ENCODE measurements at regions not wholly inside any gene's neighbourhood (a gene's known extent, or its start where the extent isn't known, plus 50 kb on each side); places are given as distances from the start of the nearest gene placed in this dataset.

DNA sequence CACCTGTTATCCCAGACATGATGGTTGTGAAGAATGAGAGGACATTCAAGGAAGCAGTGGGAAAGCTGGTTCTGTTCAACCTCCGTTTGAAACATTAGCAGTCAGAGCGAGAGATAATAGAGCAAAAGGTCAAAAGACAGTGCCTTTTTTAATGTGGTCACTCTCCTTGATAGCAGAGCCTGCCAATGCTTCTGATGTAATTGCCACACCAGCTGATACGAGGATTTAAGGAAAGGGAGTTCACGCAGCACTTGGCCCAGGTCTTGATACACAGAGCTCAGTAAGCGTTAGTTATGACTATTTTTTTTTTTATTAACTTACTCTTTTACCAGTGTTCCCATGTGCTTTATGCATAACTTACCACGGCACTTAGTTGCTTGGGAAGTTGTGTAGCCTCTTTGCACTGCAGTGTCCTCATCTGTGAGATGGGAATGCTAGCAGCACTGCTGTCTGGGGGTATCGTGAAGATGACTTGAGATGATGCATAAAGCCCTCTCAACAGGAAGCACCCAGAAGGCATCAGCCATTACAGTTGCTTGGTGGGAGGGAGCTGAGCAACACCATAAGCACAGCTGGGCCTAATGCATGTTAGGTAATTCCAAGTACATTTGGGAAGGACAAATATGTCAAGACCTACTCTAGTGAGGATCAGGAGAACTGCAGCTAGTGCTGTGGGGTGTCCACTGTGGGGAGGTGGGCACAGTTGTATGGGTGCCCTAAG lies 123.3 kb upstream of the RASGRP1 start:
- H3K4me3 Mint-ChIP-seq (ENCODE audit: unreplicated experiment) = no peak overlapping the region
- BruUV-seq (replicated peaks) = no TSS peak
- Histone ChIP-seq H3K4me1 (no peaks in the 10 kb centered on the region), H3K4me3 (ENCODE audit: low read depth, low read length) (no peak overlapping the region), H3K27me3 (replicated peaks; ENCODE audit: control insufficient read depth, insufficient read depth, low read length) (no peaks in the 10 kb centered on the region), H3K9me3 (no peaks in the 10 kb centered on the region), H3K36me3 (ENCODE audit: control insufficient read depth, insufficient read depth, low read length) (no peaks in the 10 kb centered on the region)
- H3K36me3 Mint-ChIP-seq (ENCODE audit: insufficient read depth, unreplicated experiment) = no peaks in the 10 kb centered on the region
- no peaks in the 10 kb centered on the region for H3K27me3 Mint-ChIP-seq (ENCODE audit: insufficient read depth, unreplicated experiment)
- H3K27ac Mint-ChIP-seq (ENCODE audit: unreplicated experiment) = no peak overlapping the region
- CTCF ChIA-PET = interaction anchor here (0.6 to 2.0 kb wide), 5 partner anchors 12 to 608 kb away, joined by 3 to 9 read pairs (median 5); partner anchors contain the start of gene RASGRP1
- TF ChIP-seq, protein P1, sequence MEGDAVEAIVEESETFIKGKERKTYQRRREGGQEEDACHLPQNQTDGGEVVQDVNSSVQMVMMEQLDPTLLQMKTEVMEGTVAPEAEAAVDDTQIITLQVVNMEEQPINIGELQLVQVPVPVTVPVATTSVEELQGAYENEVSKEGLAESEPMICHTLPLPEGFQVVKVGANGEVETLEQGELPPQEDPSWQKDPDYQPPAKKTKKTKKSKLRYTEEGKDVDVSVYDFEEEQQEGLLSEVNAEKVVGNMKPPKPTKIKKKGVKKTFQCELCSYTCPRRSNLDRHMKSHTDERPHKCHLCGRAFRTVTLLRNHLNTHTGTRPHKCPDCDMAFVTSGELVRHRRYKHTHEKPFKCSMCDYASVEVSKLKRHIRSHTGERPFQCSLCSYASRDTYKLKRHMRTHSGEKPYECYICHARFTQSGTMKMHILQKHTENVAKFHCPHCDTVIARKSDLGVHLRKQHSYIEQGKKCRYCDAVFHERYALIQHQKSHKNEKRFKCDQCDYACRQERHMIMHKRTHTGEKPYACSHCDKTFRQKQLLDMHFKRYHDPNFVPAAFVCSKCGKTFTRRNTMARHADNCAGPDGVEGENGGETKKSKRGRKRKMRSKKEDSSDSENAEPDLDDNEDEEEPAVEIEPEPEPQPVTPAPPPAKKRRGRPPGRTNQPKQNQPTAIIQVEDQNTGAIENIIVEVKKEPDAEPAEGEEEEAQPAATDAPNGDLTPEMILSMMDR (IDR thresholded peaks at IDR 0.05; ENCODE audit: insufficient read depth in 1 of 2, low read depth in 1 of 2, low read length in 1 of 2, severe bottlenecking in 1 of 2, unreplicated experiment in 1 of 2) = no peak
- DNase-seq = no peak
- no peaks in the 10 kb centered on the region for H3K9me3 Mint-ChIP-seq (ENCODE audit: unreplicated experiment)
- H3K4me1 Mint-ChIP-seq (ENCODE audit: low read depth, unreplicated experiment) = peaks cover 8% of the 10 kb centered on the region
- intact Hi-C loops (cut with micrococcal nuclease; ENCODE audit: unreplicated experiment) = no loop called here
- POLR2A ChIA-PET = no interaction called here

DNA sequence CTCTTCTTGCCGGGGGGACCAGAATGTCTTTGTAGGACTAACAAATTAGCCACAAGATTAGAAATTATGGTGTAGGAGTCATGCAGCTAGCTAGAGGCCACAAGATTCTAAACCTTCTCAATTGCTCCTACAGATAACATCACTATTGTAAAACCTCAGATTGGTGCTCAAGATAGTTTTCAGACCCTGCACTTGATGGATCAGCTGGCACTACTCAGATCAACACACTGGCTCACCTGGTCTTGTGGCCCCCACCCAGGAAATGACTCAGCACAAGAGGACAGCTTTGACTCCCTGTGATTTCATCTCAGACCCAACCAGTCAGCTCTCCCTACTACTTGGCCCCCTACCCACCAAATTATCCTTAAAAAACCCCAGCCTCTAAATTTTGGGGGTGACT lies 124.1 kb upstream of the RASGRP1 start:
- no peaks in the 10 kb centered on the region for H3K27me3 Mint-ChIP-seq (ENCODE audit: insufficient read depth, unreplicated experiment)
- ChIA-PET POLR2A (no interaction called here), CTCF (interaction anchor here (1.3 to 2.0 kb wide), 2 partner anchors 11 to 248 kb away, joined by 5 to 9 read pairs; no protein-coding TSS in a partner anchor)
- H3K27me3 ChIP-seq (replicated peaks; ENCODE audit: control insufficient read depth, insufficient read depth, low read length) = no peaks in the 10 kb centered on the region
- no TSS peak for BruUV-seq (replicated peaks)
- H3K9me3 Mint-ChIP-seq (ENCODE audit: unreplicated experiment) = no peaks in the 10 kb centered on the region
- H3K9me3 ChIP-seq = no peaks in the 10 kb centered on the region
- TF ChIP-seq, protein P1 (IDR thresholded peaks at IDR 0.05; ENCODE audit: insufficient read depth in 1 of 2, low read depth in 1 of 2, low read length in 1 of 2, severe bottlenecking in 1 of 2, unreplicated experiment in 1 of 2) = no peak
- H3K4me1 Mint-ChIP-seq (ENCODE audit: low read depth, unreplicated experiment) = peaks cover 8% of the 10 kb centered on the region
- H3K27ac Mint-ChIP-seq (ENCODE audit: unreplicated experiment) = no peak overlapping the region
- H3K36me3 Mint-ChIP-seq (ENCODE audit: insufficient read depth, unreplicated experiment) = no peaks in the 10 kb centered on the region
- no peaks in the 10 kb centered on the region for H3K4me1 ChIP-seq
- DNase-seq = no peak
- no peak overlapping the region for H3K4me3 Mint-ChIP-seq (ENCODE audit: unreplicated experiment)
- intact Hi-C loops (cut with micrococcal nuclease; ENCODE audit: unreplicated experiment) = no loop called here
- H3K4me3 ChIP-seq (ENCODE audit: low read depth, low read length) = no peak overlapping the region
- H3K36me3 ChIP-seq (ENCODE audit: control insufficient read depth, insufficient read depth, low read length) = no peaks in the 10 kb centered on the region

DNA sequence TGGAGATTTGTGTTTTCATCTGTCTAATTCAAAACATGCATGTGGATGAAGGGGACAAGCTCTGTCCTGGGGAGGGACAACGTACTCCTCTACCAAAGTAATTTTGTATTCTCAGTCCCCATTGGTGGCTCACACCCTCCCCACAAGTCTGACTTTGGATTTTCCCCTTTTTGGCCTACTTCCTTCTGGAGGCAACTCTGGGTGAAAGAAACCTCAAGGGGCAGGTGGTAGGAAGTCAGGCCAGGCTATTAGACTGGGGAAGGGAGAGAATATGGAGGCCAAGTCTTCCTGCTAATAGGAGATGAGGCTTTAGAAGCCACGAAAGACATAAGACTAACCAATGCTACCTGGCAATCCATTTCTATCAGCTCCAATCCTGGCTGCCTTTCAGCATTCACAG lies 124.9 kb upstream of the RASGRP1 start:
- ChIA-PET POLR2A (no interaction called here), CTCF (no interaction called here)
- Histone ChIP-seq H3K36me3 (ENCODE audit: control insufficient read depth, insufficient read depth, low read length) (no peaks in the 10 kb centered on the region), H3K4me1 (no peaks in the 10 kb centered on the region), H3K27me3 (replicated peaks; ENCODE audit: control insufficient read depth, insufficient read depth, low read length) (no peaks in the 10 kb centered on the region), H3K4me3 (ENCODE audit: low read depth, low read length) (no peak overlapping the region), H3K9me3 (no peaks in the 10 kb centered on the region)
- BruUV-seq (replicated peaks) = no TSS peak
- Mint-ChIP-seq H3K9me3 (ENCODE audit: unreplicated experiment) (no peaks in the 10 kb centered on the region), H3K4me3 (ENCODE audit: unreplicated experiment) (no peak overlapping the region), H3K4me1 (ENCODE audit: low read depth, unreplicated experiment) (peaks cover 8% of the 10 kb centered on the region), H3K27ac (ENCODE audit: unreplicated experiment) (no peak overlapping the region), H3K36me3 (ENCODE audit: insufficient read depth, unreplicated experiment) (no peaks in the 10 kb centered on the region), H3K27me3 (ENCODE audit: insufficient read depth, unreplicated experiment) (no peaks in the 10 kb centered on the region)
- intact Hi-C loops (cut with micrococcal nuclease; ENCODE audit: unreplicated experiment) = no loop called here
- TF ChIP-seq, protein P1 (IDR thresholded peaks at IDR 0.05; ENCODE audit: insufficient read depth in 1 of 2, low read depth in 1 of 2, low read length in 1 of 2, severe bottlenecking in 1 of 2, unreplicated experiment in 1 of 2) = no peak
- DNase-seq = no peak

Measured in Caco-2 (cell line).